ENCODE measurements at regions not wholly inside any gene's neighbourhood (a gene's known extent, or its start where the extent isn't known, plus 50 kb on each side); places are given as distances from the start of the nearest gene placed in this dataset.

GRCh38 chr13:97528518-97528917 is 94.5 kb downstream of the RAP2A start:
- TF ChIP-seq, protein P1, sequence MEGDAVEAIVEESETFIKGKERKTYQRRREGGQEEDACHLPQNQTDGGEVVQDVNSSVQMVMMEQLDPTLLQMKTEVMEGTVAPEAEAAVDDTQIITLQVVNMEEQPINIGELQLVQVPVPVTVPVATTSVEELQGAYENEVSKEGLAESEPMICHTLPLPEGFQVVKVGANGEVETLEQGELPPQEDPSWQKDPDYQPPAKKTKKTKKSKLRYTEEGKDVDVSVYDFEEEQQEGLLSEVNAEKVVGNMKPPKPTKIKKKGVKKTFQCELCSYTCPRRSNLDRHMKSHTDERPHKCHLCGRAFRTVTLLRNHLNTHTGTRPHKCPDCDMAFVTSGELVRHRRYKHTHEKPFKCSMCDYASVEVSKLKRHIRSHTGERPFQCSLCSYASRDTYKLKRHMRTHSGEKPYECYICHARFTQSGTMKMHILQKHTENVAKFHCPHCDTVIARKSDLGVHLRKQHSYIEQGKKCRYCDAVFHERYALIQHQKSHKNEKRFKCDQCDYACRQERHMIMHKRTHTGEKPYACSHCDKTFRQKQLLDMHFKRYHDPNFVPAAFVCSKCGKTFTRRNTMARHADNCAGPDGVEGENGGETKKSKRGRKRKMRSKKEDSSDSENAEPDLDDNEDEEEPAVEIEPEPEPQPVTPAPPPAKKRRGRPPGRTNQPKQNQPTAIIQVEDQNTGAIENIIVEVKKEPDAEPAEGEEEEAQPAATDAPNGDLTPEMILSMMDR (IDR thresholded peaks at IDR 0.05), result no peak
- no peak for TF ChIP-seq POLR2AphosphoS5 (IDR thresholded peaks at IDR 0.05; ENCODE audit: insufficient read depth in 1 of 2, low read depth in 1 of 2)

All from vagina (tissue), 2 donors.